Urinary bladder (tissue), 3 donors: ENCODE measurements at regions not wholly inside any gene's neighbourhood (a gene's known extent, or its start where the extent isn't known, plus 50 kb on each side); places are given as distances from the start of the nearest gene placed in this dataset.
"Not testable (repeated sequence)": the region's sequence is repeated elsewhere in the genome, so short reads cannot be mapped to it uniquely, and the experiment has no call there.

Experiments
- DNase-seq: peaks from one replicate; pipeline ENCODE4 v3.0.0-alpha.2; 2015; ENCODE audit errors: extremely low spot score
- H3K27ac ChIP-seq: one replicate; pipeline ENCODE4 v1.5.1; 2013; ENCODE audit warnings: low read depth, mild to moderate bottlenecking, moderate library complexity
- H3K36me3 ChIP-seq: one replicate; pipeline ENCODE4 v1.6.1; 2013; ENCODE audit warnings: mild to moderate bottlenecking, moderate library complexity; ENCODE audit not compliant: insufficient read depth
- H3K4me1 ChIP-seq: one replicate; pipeline ENCODE4 v1.6.1; 2013; ENCODE audit warnings: mild to moderate bottlenecking, moderate library complexity; ENCODE audit not compliant: insufficient read depth
- H3K4me3 ChIP-seq: one replicate; pipeline ENCODE4 v1.5.1; 2013; ENCODE audit warnings: low read depth, low read length
- WGBS: extraction: QIAGEN DNeasy Blood & Tissue Kit; methylation state at CpG from one replicate; pipeline ENCODE4 v1.1.7; 2013; 5-methylcytosine and 5-hydroxymethylcytosine counted together
- donor health status: healthy with polysubstance abuse.
- donor health status: healthy.

GRCh38 chr1:188668083-188668482 is 1809.6 kb downstream of the BRINP3 start:
- H3K4me1 ChIP-seq, result no peaks in the 10 kb centered on the region
- no peak overlapping the region for H3K4me3 ChIP-seq
- DNase-seq, result no peak
- 95% methylated on average over 2 of the region's 2 CpGs for WGBS
- no peak overlapping the region for H3K27ac ChIP-seq
- H3K36me3 ChIP-seq, result no peaks in the 10 kb centered on the region

- 39% methylated on average over 3 of the region's 3 CpGs for WGBS
- Histone ChIP-seq H3K4me3 (no peak overlapping the region), H3K36me3 (no peaks in the 10 kb centered on the region), H3K4me1 (no peaks in the 10 kb centered on the region), H3K27ac (no peak overlapping the region)
- DNase-seq, result no peak
Measured at GRCh38 chr1:188669728-188670382, 1807.8 kb downstream of the BRINP3 start.

GRCh38 chr1:188670837-188671236 is 1806.8 kb downstream of the BRINP3 start:
- 97% methylated on average over 2 of the region's 2 CpGs for WGBS
- no peak overlapping the region for H3K27ac ChIP-seq
- no peaks in the 10 kb centered on the region for H3K36me3 ChIP-seq
- no peak for DNase-seq
- H3K4me1 ChIP-seq, result no peaks in the 10 kb centered on the region
- H3K4me3 ChIP-seq, result no peak overlapping the region

- H3K27ac ChIP-seq, result no peak overlapping the region
- H3K36me3 ChIP-seq, result no peaks in the 10 kb centered on the region
- H3K4me3 ChIP-seq, result no peak overlapping the region
- no peak for DNase-seq
- H3K4me1 ChIP-seq, result no peaks in the 10 kb centered on the region
Measured at GRCh38 chr1:188672153-188672552, 1805.5 kb downstream of the BRINP3 start.

- H3K4me1 ChIP-seq, result no peaks in the 10 kb centered on the region
- no peak overlapping the region for H3K27ac ChIP-seq
- no peak for DNase-seq
- WGBS, result 80% methylated on average over 4 of the region's 4 CpGs
- no peak overlapping the region for H3K4me3 ChIP-seq
- H3K36me3 ChIP-seq, result no peaks in the 10 kb centered on the region
Measured at GRCh38 chr1:188689542-188689941, 1788.1 kb downstream of the BRINP3 start.

GRCh38 chr1:188700116-188700515 is 1777.5 kb downstream of the BRINP3 start:
- Histone ChIP-seq H3K4me1 (no peaks in the 10 kb centered on the region), H3K36me3 (no peaks in the 10 kb centered on the region), H3K27ac (no peak overlapping the region), H3K4me3 (no peak overlapping the region)
- no peak for DNase-seq
- WGBS, result 93% methylated on average over 2 of the region's 2 CpGs

GRCh38 chr1:188706742-188707141 is 1770.9 kb downstream of the BRINP3 start:
- WGBS, result 77% methylated on average over 4 of the region's 4 CpGs
- Histone ChIP-seq H3K36me3 (no peaks in the 10 kb centered on the region), H3K27ac (no peak overlapping the region), H3K4me1 (no peaks in the 10 kb centered on the region), H3K4me3 (no peak overlapping the region)
- peak; percentile 1 for DNase-seq

GRCh38 chr1:188708795-188709535 is 1768.7 kb downstream of the BRINP3 start:
- no peak overlapping the region for H3K4me3 ChIP-seq
- WGBS, result 65% methylated on average over 4 of the region's 4 CpGs
- DNase-seq, result no peak
- H3K4me1 ChIP-seq, result no peaks in the 10 kb centered on the region
- no peaks in the 10 kb centered on the region for H3K36me3 ChIP-seq
- no peak overlapping the region for H3K27ac ChIP-seq

- no peaks in the 10 kb centered on the region for H3K4me1 ChIP-seq
- no peak overlapping the region for H3K27ac ChIP-seq
- 65% methylated on average over 1 of the region's 1 CpG for WGBS
- no peak overlapping the region for H3K4me3 ChIP-seq
- no peak for DNase-seq
- H3K36me3 ChIP-seq, result no peaks in the 10 kb centered on the region
Measured at GRCh38 chr1:188715566-188715965, 1762.1 kb downstream of the BRINP3 start.

GRCh38 chr1:188719735-188720134 is 1757.9 kb downstream of the BRINP3 start:
- H3K36me3 ChIP-seq, result no peaks in the 10 kb centered on the region
- no peaks in the 10 kb centered on the region for H3K4me1 ChIP-seq
- H3K4me3 ChIP-seq, result no peak overlapping the region
- no peak for DNase-seq
- WGBS, result 74% methylated on average over 3 of the region's 3 CpGs
- H3K27ac ChIP-seq, result no peak overlapping the region

- no peak overlapping the region for H3K4me3 ChIP-seq
- H3K4me1 ChIP-seq, result no peaks in the 10 kb centered on the region
- no peak for DNase-seq
- H3K27ac ChIP-seq, result no peak overlapping the region
- no peaks in the 10 kb centered on the region for H3K36me3 ChIP-seq
- 83% methylated on average over 2 of the region's 2 CpGs for WGBS
Measured at GRCh38 chr1:188723332-188724020, 1754.2 kb downstream of the BRINP3 start.

GRCh38 chr1:188729039-188729438 is 1748.6 kb downstream of the BRINP3 start:
- DNase-seq, result no peak
- no peak overlapping the region for H3K27ac ChIP-seq

GRCh38 chr1:188735567-188735966 is 1742.1 kb downstream of the BRINP3 start:
- WGBS, result 87% methylated on average over 4 of the region's 4 CpGs
- Histone ChIP-seq H3K27ac (no peak overlapping the region), H3K4me3 (no peak overlapping the region), H3K4me1 (no peaks in the 10 kb centered on the region), H3K36me3 (no peaks in the 10 kb centered on the region)
- DNase-seq, result no peak

More at GRCh38 chr1:188729039-188729438, 1748.6 kb downstream of the BRINP3 start:
- H3K36me3 ChIP-seq, result no peaks in the 10 kb centered on the region
- H3K4me3 ChIP-seq, result no peak overlapping the region
- H3K4me1 ChIP-seq, result no peaks in the 10 kb centered on the region

- not testable (repeated sequence) for H3K4me1 ChIP-seq, H3K4me3 ChIP-seq, DNase-seq, H3K36me3 ChIP-seq, H3K27ac ChIP-seq
- WGBS, result 34% methylated on average over 3 of the region's 3 CpGs
Measured at GRCh38 chr1:188749275-188749674, 1728.4 kb downstream of the BRINP3 start.
